GM12878 (cell line): ENCODE measurements at regions not wholly inside any gene's neighbourhood (a gene's known extent, or its start where the extent isn't known, plus 50 kb on each side); places are given as distances from the start of the nearest gene placed in this dataset.

ENCODE experiments used
- ATAC-seq: fragments of 200-7000 bp; cut with Tn5 transposase; 3 replicates; pipeline ENCODE4 v1.9.1; 2020; ENCODE audit warnings: mild to moderate bottlenecking, moderate library complexity
- BruUV-seq: library from RNA; stranded (reverse); fragments of 400-500 nt; replicated peaks from 2 replicates; lab custom pipeline; 2021; lab: Mats Ljungman, UMichigan
- CTCF ChIA-PET: fragments of 300-600 bp; sonication (Branson Sonifier 250); formaldehyde crosslinking; extraction: SDS; loops from one replicate; lab custom pipeline; 2021; ENCODE audit warnings: inconsistent platforms; lab: Yijun Ruan, JAX
- POLR2A ChIA-PET: fragments of 350-600 bp; formaldehyde crosslinking; extraction: SDS; loops from one replicate; lab custom pipeline; 2021; ENCODE audit warnings: inconsistent platforms; lab: Charles Lee
- RAD21 ChIA-PET: fragments of 300-600 bp; sonication (Branson Sonifier 250); formaldehyde crosslinking; loops from one replicate; lab custom pipeline; 2023; ENCODE audit warnings: antibody characterized with exemption; ENCODE audit not compliant: unreplicated experiment; lab: Charles Lee
- SMC1A ChIA-PET: fragments of 300-600 bp; sonication (Branson Sonifier 250); formaldehyde crosslinking; loops from one replicate; lab custom pipeline; 2023; ENCODE audit not compliant: unreplicated experiment, uncharacterized antibody; lab: Charles Lee
- DNase-seq: peaks from one replicate; pipeline ENCODE4 v3.0.0-alpha.2; 2011; ENCODE audit warnings: low read depth, low spot score
- FAIRE-seq: peaks from 3 replicates; lab custom pipeline; 2011; peaks lifted over from hg19 to GRCh38; lab: Jason Lieb, UNC
- H2AFZ ChIP-seq: 2 replicates; pipeline ENCODE4 v1.6.0; 2011; ENCODE audit warnings: low read depth, low read length, control low read depth; ENCODE audit not compliant: control insufficient read depth
- H3K27ac ChIP-seq: 2 replicates; pipeline ENCODE4 v1.5.1; 2011; ENCODE audit warnings: control low read depth; ENCODE audit not compliant: control insufficient read depth, insufficient read depth
- H3K27me3 ChIP-seq, 2 experiments: replicated peaks in 1 of 2; 2 replicates each; pipeline versions ENCODE4 v1.6.0 to v1.6.1; 2011; ENCODE audit warnings: low read length in 1 of 2; ENCODE audit not compliant: control insufficient read depth in 2 of 2, insufficient read depth in 2 of 2
- H3K36me3 ChIP-seq, 2 experiments: 2 replicates each; pipeline ENCODE4 v1.5.1; 2011; ENCODE audit warnings: low read length in 1 of 2; ENCODE audit not compliant: control insufficient read depth in 2 of 2, insufficient read depth in 2 of 2
- H3K4me1 ChIP-seq: 2 replicates; pipeline ENCODE4 v1.6.1; 2011; ENCODE audit warnings: mild to moderate bottlenecking, low read length, moderate library complexity, mixed read lengths; ENCODE audit not compliant: control insufficient read depth, insufficient read depth
- H3K4me2 ChIP-seq: 2 replicates; pipeline ENCODE4 v1.6.0; 2011; ENCODE audit warnings: control low read depth; ENCODE audit not compliant: control insufficient read depth, insufficient read depth
- H3K4me3 ChIP-seq: fragments of 200-600 bp; sonication (generic); 2 replicates; pipeline ENCODE4 v1.5.1; 2016
- H3K79me2 ChIP-seq: 2 replicates; pipeline ENCODE4 v1.6.0; 2011; ENCODE audit warnings: low read length; ENCODE audit not compliant: control insufficient read depth, insufficient read depth
- H3K9ac ChIP-seq: 2 replicates; pipeline ENCODE4 v1.8.0; 2011; ENCODE audit warnings: low read length, control low read depth, mixed read lengths; ENCODE audit not compliant: control insufficient read depth, insufficient read depth
- H3K9me3 ChIP-seq: replicated peaks from 3 replicates; pipeline ENCODE4 v1.5.1; 2011; ENCODE audit warnings: mild to moderate bottlenecking, low read length; ENCODE audit not compliant: control insufficient read depth, insufficient read depth
- H4K20me1 ChIP-seq: 2 replicates; pipeline ENCODE4 v1.6.0; 2011; ENCODE audit not compliant: control insufficient read depth, insufficient read depth
- ATF7 ChIP-seq: fragments of 450-650 bp; IDR thresholded peaks from 2 replicates; pipeline ENCODE4 v1.6.1; 2016; ENCODE audit warnings: low read depth, mild to moderate bottlenecking
- BMI1 ChIP-seq: fragments of 450-650 bp; IDR thresholded peaks from 2 replicates; pipeline ENCODE4 v1.6.1; 2016; ENCODE audit warnings: mild to moderate bottlenecking, moderate library complexity, borderline replicate concordance
- CBX5 ChIP-seq: sonication (generic); IDR thresholded peaks from 2 replicates; pipeline ENCODE4 v1.6.1; 2016; ENCODE audit warnings: low read depth, moderate library complexity, mild to moderate bottlenecking, inconsistent platforms
- CHD1 ChIP-seq: IDR thresholded peaks from 2 replicates; pipeline ENCODE4 v1.6.1; 2012; ENCODE audit warnings: low read depth, low read length, improper control_type of control experiment
- DPF2 ChIP-seq: fragments of 450-650 bp; IDR thresholded peaks from 2 replicates; pipeline ENCODE4 v1.6.1; 2017; ENCODE audit warnings: mild to moderate bottlenecking
- EED ChIP-seq: sonication (generic); IDR thresholded peaks from 2 replicates; pipeline ENCODE4 v1.6.1; 2016; ENCODE audit warnings: antibody characterized with exemption, low read depth
- EGR1 ChIP-seq, 2 experiments: IDR thresholded peaks; 1 replicate in 1 of 2; 2 replicates in 1 of 2; pipeline ENCODE4 v1.6.1; 2011 to 2012; ENCODE audit warnings: low read depth in 2 of 2, low read length in 2 of 2, borderline replicate concordance in 1 of 2, mild to moderate bottlenecking in 1 of 2, moderate library complexity in 1 of 2
- ETV6 ChIP-seq, 2 experiments: fragments of 450-650 bp in 1 of 2; IDR thresholded peaks in 1 of 2; conservative IDR thresholded peaks in 1 of 2; 2 replicates each; pipeline ENCODE4 v1.6.1; 2014; ENCODE audit warnings: antibody characterized with exemption in 1 of 2, borderline replicate concordance in 1 of 2, low read depth in 1 of 2, mild to moderate bottlenecking in 1 of 2, moderate library complexity in 1 of 2
- FOXM1 ChIP-seq: IDR thresholded peaks from 2 replicates; pipeline ENCODE4 v1.6.1; 2012; ENCODE audit warnings: low read depth, mild to moderate bottlenecking, inconsistent platforms, low read length, moderate library complexity
- HDGF ChIP-seq: fragments of 450-650 bp; IDR thresholded peaks from 2 replicates; pipeline ENCODE4 v1.6.1; 2016; ENCODE audit warnings: antibody characterized with exemption
- POU2F2 ChIP-seq: IDR thresholded peaks from 3 replicates; pipeline ENCODE4 v1.6.1; 2011; ENCODE audit warnings: low read depth, mild to moderate bottlenecking, low read length, borderline replicate concordance
- SREBF2 ChIP-seq: IDR thresholded peaks from 2 replicates; pipeline ENCODE4 v1.6.1; 2012; ENCODE audit warnings: mild to moderate bottlenecking, low read length
- SUPT20H ChIP-seq: IDR thresholded peaks from 2 replicates; pipeline ENCODE4 v1.6.1; 2011; ENCODE audit warnings: low read depth, mild to moderate bottlenecking, low read length, moderate library complexity, borderline replicate concordance; ENCODE audit not compliant: control insufficient read depth
- WGBS: methylation state at CpG from one replicate; pipeline ENCODE4 v1.1.6; 2016; ENCODE audit warnings: low lambda C conversion rate; ENCODE audit not compliant: insufficient replicate concordance, insufficient coverage; ENCODE audit errors: missing lambda C conversion rate; 5-methylcytosine and 5-hydroxymethylcytosine counted together
- in situ Hi-C: fragments of 300-500 bp; cut with MboI; formaldehyde crosslinking; loops from 9 replicates; pipeline ENCODE4 v1.14.3; 2018; ENCODE audit warnings: mixed read lengths
- intact Hi-C: fragments of 100-400 bp; cut with micrococcal nuclease; formaldehyde crosslinking; loops from one replicate; pipeline ENCODE4 v1.14.2; 2022; ENCODE audit not compliant: unreplicated experiment
- TF ChIP-seq, protein P1 (sequence below), 3 experiments: IDR thresholded peaks in 2 of 3; conservative IDR thresholded peaks in 1 of 3; 2 replicates each; pipeline ENCODE4 v1.5.1; 2011; ENCODE audit warnings: low read depth in 3 of 3, low read length in 3 of 3, mild to moderate bottlenecking in 3 of 3, control low read depth in 2 of 3, moderate library complexity in 2 of 3, inconsistent platforms in 1 of 3, mixed read lengths in 1 of 3; ENCODE audit not compliant: control insufficient read depth in 2 of 3, insufficient read depth in 1 of 3; ENCODE audit errors: extremely low read depth in 1 of 3

GRCh38 chr1:222196736-222197135 lies 351.2 kb downstream of the HHIPL2 start:
- no peak overlapping the region for H3K9ac ChIP-seq
- no peaks in the 10 kb centered on the region for H3K36me3 ChIP-seq
- H3K27ac ChIP-seq: no peak overlapping the region
- H3K9me3 ChIP-seq: no peaks in the 10 kb centered on the region
- no TSS peak for BruUV-seq
- ChIA-PET SMC1A (interaction anchor here (1.1 kb wide), 1 partner anchor 31 kb away, joined by 3 read pairs; no protein-coding TSS in a partner anchor), POLR2A (interaction anchor here (0.8 kb wide), 1 partner anchor 153 kb away, joined by 3 read pairs; no protein-coding TSS in a partner anchor), RAD21 (no interaction called here), CTCF (no interaction called here)
- H4K20me1 ChIP-seq: no peaks in the 10 kb centered on the region
- 61% methylated on average over 4 of the region's 4 CpGs for WGBS
- no peaks in the 10 kb centered on the region for H3K27me3 ChIP-seq
- no peak for TF ChIP-seq FOXM1
- TF ChIP-seq ETV6 (conservative IDR thresholded peaks at IDR 0.05 in 1 of 2, IDR thresholded peaks at IDR 0.05 in 1 of 2; ENCODE audit: borderline replicate concordance in 1 of 2, low read depth in 1 of 2): no peak
- FAIRE-seq (no peak), ATAC-seq (no peak), DNase-seq (no peak)
- H3K4me2 ChIP-seq: no peak overlapping the region
- intact Hi-C loops: no loop called here
- no peak overlapping the region for H2AFZ ChIP-seq
- no peak overlapping the region for H3K4me3 ChIP-seq
- H3K79me2 ChIP-seq: no peaks in the 10 kb centered on the region
- H3K4me1 ChIP-seq: no peaks in the 10 kb centered on the region
- in situ Hi-C loops: no loop called here

GRCh38 chr1:222196288-222196687 lies 351.6 kb downstream of the HHIPL2 start:
- RAD21 ChIA-PET: no interaction called here
- in situ Hi-C loops: no loop called here
- Histone ChIP-seq H3K36me3 (no peaks in the 10 kb centered on the region), H3K9ac (no peak overlapping the region), H3K27ac (no peak overlapping the region), H2AFZ (no peak overlapping the region), H3K9me3 (no peaks in the 10 kb centered on the region), H3K27me3 (no peaks in the 10 kb centered on the region), H3K4me1 (no peaks in the 10 kb centered on the region), H3K4me3 (no peak overlapping the region), H3K4me2 (no peak overlapping the region), H3K79me2 (no peaks in the 10 kb centered on the region), H4K20me1 (no peaks in the 10 kb centered on the region)
- no peak for DNase-seq
- FAIRE-seq: no peak
- ATAC-seq: no peak
- POLR2A ChIA-PET: no interaction called here
- no peak for TF ChIP-seq CBX5
- TF ChIP-seq ATF7: no peak
- TF ChIP-seq, protein P1, sequence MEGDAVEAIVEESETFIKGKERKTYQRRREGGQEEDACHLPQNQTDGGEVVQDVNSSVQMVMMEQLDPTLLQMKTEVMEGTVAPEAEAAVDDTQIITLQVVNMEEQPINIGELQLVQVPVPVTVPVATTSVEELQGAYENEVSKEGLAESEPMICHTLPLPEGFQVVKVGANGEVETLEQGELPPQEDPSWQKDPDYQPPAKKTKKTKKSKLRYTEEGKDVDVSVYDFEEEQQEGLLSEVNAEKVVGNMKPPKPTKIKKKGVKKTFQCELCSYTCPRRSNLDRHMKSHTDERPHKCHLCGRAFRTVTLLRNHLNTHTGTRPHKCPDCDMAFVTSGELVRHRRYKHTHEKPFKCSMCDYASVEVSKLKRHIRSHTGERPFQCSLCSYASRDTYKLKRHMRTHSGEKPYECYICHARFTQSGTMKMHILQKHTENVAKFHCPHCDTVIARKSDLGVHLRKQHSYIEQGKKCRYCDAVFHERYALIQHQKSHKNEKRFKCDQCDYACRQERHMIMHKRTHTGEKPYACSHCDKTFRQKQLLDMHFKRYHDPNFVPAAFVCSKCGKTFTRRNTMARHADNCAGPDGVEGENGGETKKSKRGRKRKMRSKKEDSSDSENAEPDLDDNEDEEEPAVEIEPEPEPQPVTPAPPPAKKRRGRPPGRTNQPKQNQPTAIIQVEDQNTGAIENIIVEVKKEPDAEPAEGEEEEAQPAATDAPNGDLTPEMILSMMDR (IDR thresholded peaks at IDR 0.05 in 2 of 3, conservative IDR thresholded peaks at IDR 0.05 in 1 of 3; ENCODE audit: control insufficient read depth in 2 of 3, extremely low read depth in 1 of 3, insufficient read depth in 1 of 3, low read depth in 3 of 3, low read length in 3 of 3): no peak
- TF ChIP-seq SREBF2: no peak
- TF ChIP-seq BMI1: no peak
- no peak for TF ChIP-seq HDGF
- no peak for TF ChIP-seq SUPT20H
- TF ChIP-seq CHD1: no peak
- TF ChIP-seq EED: no peak
- TF ChIP-seq EGR1 (IDR thresholded peaks at IDR 0.05; ENCODE audit: borderline replicate concordance in 1 of 2, low read depth in 2 of 2, low read length in 2 of 2): no peak
- no peak for TF ChIP-seq POU2F2
- TF ChIP-seq DPF2: no peak
- CTCF ChIA-PET: no interaction called here
- SMC1A ChIA-PET: interaction anchor here (1.1 kb wide), 1 partner anchor 30 kb away, joined by 3 read pairs; no protein-coding TSS in a partner anchor
- intact Hi-C loops: no loop called here
- no TSS peak for BruUV-seq
